ENCODE measurements at regions not wholly inside any gene's neighbourhood (a gene's known extent, or its start where the extent isn't known, plus 50 kb on each side); places are given as distances from the start of the nearest gene placed in this dataset.
"Not testable (repeated sequence)": the region's sequence is repeated elsewhere in the genome, so short reads cannot be mapped to it uniquely, and the experiment has no call there.

- no peak for TF ChIP-seq EGR1 (IDR thresholded peaks at IDR 0.05; ENCODE audit: low read depth in 2 of 2)
- TF ChIP-seq FOXA1 (IDR thresholded peaks at IDR 0.05) = no peak
- TF ChIP-seq ZBTB33 (IDR thresholded peaks at IDR 0.05) = no peak
- no peak for TF ChIP-seq SP1 (IDR thresholded peaks at IDR 0.05)
- TF ChIP-seq GABPA (IDR thresholded peaks at IDR 0.05 in 1 of 2, conservative IDR thresholded peaks at IDR 0.05 in 1 of 2) = no peak
- TF ChIP-seq NR2F2 (IDR thresholded peaks at IDR 0.05) = no peak
Measured at GRCh38 chr7:45306752-45307305, 149.2 kb downstream of the RAMP3 start (continued).

GRCh38 chr7:45311597-45311996 lies 154.0 kb downstream of the RAMP3 start:
- Histone ChIP-seq H3K4me1 (ENCODE audit: control insufficient read depth in 4 of 4, insufficient read depth in 4 of 4, low read length in 3 of 4) (no peaks in the 10 kb centered on the region), H3K9me3 (ENCODE audit: control insufficient read depth in 4 of 4, low read length in 3 of 4) (peaks cover 0 to 4% (median 0%) of the 10 kb centered on the region in 4 donors), H3K4me3 (ENCODE audit: low read depth in 1 of 3, low read length in 3 of 3) (no peak overlapping the region), H3K27ac (ENCODE audit: low read depth in 1 of 2, low read length in 2 of 2) (no peak overlapping the region), H3K36me3 (ENCODE audit: control insufficient read depth in 4 of 4, insufficient read depth in 3 of 4, low read depth in 1 of 4, low read length in 3 of 4) (no peaks in the 10 kb centered on the region), H3K9ac (ENCODE audit: low read depth in 1 of 2, low read length in 2 of 2) (no peak overlapping the region), H3K27me3 (ENCODE audit: control insufficient read depth in 4 of 4, insufficient read depth in 4 of 4, low read length in 3 of 4) (no peaks in the 10 kb centered on the region)
- no peak for DNase-seq (ENCODE audit: low spot score)
- TF ChIP-seq ATF3 (IDR thresholded peaks at IDR 0.05) = no peak
- no peak for TF ChIP-seq TAF1 (conservative IDR thresholded peaks at IDR 0.05)
- 79% methylated on average over 5 of the region's 5 CpGs for WGBS

- not testable (repeated sequence) for H3K9ac ChIP-seq (ENCODE audit: low read depth in 1 of 2, low read length in 2 of 2); DNase-seq (ENCODE audit: low spot score); H3K9me3 ChIP-seq (ENCODE audit: control insufficient read depth in 4 of 4, low read length in 3 of 4); H3K27me3 ChIP-seq (ENCODE audit: control insufficient read depth in 4 of 4, insufficient read depth in 4 of 4, low read length in 3 of 4); H3K4me3 ChIP-seq (ENCODE audit: low read depth in 1 of 3, low read length in 3 of 3); H3K4me1 ChIP-seq (ENCODE audit: control insufficient read depth in 4 of 4, insufficient read depth in 4 of 4, low read length in 3 of 4); H3K27ac ChIP-seq (ENCODE audit: low read depth in 1 of 2, low read length in 2 of 2); H3K36me3 ChIP-seq (ENCODE audit: control insufficient read depth in 4 of 4, insufficient read depth in 3 of 4, low read depth in 1 of 4, low read length in 3 of 4)
- WGBS = 87% methylated on average over 7 of the region's 7 CpGs
Measured at GRCh38 chr7:45315512-45315911, 157.9 kb downstream of the RAMP3 start.

GRCh38 chr7:45324683-45325237 lies 167.2 kb downstream of the RAMP3 start:
- no peaks in the 10 kb centered on the region for H3K9me3 ChIP-seq (ENCODE audit: control insufficient read depth in 4 of 4, low read length in 3 of 4)
- 87% methylated on average over 4 of the region's 4 CpGs for WGBS
- no peaks in the 10 kb centered on the region for H3K36me3 ChIP-seq (ENCODE audit: control insufficient read depth in 4 of 4, insufficient read depth in 3 of 4, low read depth in 1 of 4, low read length in 3 of 4)
- H3K27me3 ChIP-seq (ENCODE audit: control insufficient read depth in 4 of 4, insufficient read depth in 4 of 4, low read length in 3 of 4) = no peaks in the 10 kb centered on the region
- no peak overlapping the region for H3K4me3 ChIP-seq (ENCODE audit: low read depth in 1 of 3, low read length in 3 of 3)
- no peak for DNase-seq (ENCODE audit: low spot score)
- no peaks in the 10 kb centered on the region for H3K4me1 ChIP-seq (ENCODE audit: control insufficient read depth in 4 of 4, insufficient read depth in 4 of 4, low read length in 3 of 4)
- no peak overlapping the region for H3K27ac ChIP-seq (ENCODE audit: low read depth in 1 of 2, low read length in 2 of 2)
- H3K9ac ChIP-seq (ENCODE audit: low read depth in 1 of 2, low read length in 2 of 2) = no peak overlapping the region
- TF ChIP-seq MAX (IDR thresholded peaks at IDR 0.05) (no peak), FOXA1 (IDR thresholded peaks at IDR 0.05) (no peak), REST (IDR thresholded peaks at IDR 0.05) (no peak), FOXA2 (IDR thresholded peaks at IDR 0.05) (no peak), YY1 (IDR thresholded peaks at IDR 0.05) (no peak), TAF1 (conservative IDR thresholded peaks at IDR 0.05) (no peak), JUND (IDR thresholded peaks at IDR 0.05) (no peak), NR2F2 (IDR thresholded peaks at IDR 0.05) (no peak), HNF4A (conservative IDR thresholded peaks at IDR 0.05) (no peak), GABPA (IDR thresholded peaks at IDR 0.05 in 1 of 2, conservative IDR thresholded peaks at IDR 0.05 in 1 of 2) (no peak), RAD21 (IDR thresholded peaks at IDR 0.05) (no peak), ZBTB33 (IDR thresholded peaks at IDR 0.05) (no peak), CTCF (IDR thresholded peaks at IDR 0.05; ENCODE audit: low read depth, low read length, missing input control) (no peak)
